Colonic mucosa (tissue), 4 donors: ENCODE measurements at regions not wholly inside any gene's neighbourhood (a gene's known extent, or its start where the extent isn't known, plus 50 kb on each side); places are given as distances from the start of the nearest gene placed in this dataset.

ENCODE experiments used
- DNase-seq: peaks from one replicate; pipeline ENCODE4 v3.0.0-alpha.2; 2020
- H3K27ac ChIP-seq: fragments of 200-600 bp; one replicate; pipeline ENCODE4 v1.8.0; 2021
- H3K27me3 ChIP-seq: fragments of 200-600 bp; one replicate; pipeline ENCODE4 v1.8.0; 2021
- H3K36me3 ChIP-seq: fragments of 200-600 bp; one replicate; pipeline ENCODE4 v1.8.0; 2021
- H3K4me1 ChIP-seq: fragments of 200-600 bp; one replicate; pipeline ENCODE4 v1.8.0; 2021; ENCODE audit warnings: mild to moderate bottlenecking
- H3K4me3 ChIP-seq: fragments of 200-600 bp; one replicate; pipeline ENCODE4 v1.8.0; 2021
- H3K9ac ChIP-seq, 2 donors: one replicate each; pipeline ENCODE4 v1.7.0; 2013; ENCODE audit warnings: control low read depth in 2 of 2, low read depth in 2 of 2, low read length in 2 of 2
- H3K9me3 ChIP-seq: fragments of 200-600 bp; one replicate; pipeline ENCODE4 v1.8.0; 2021
- CTCF ChIP-seq: fragments of 200-600 bp; IDR thresholded peaks from one replicate; pipeline ENCODE4 v1.8.0; 2022; ENCODE audit warnings: antibody characterized with exemption, mild to moderate bottlenecking
- intact Hi-C: fragments of 100-400 bp; cut with DNase I; formaldehyde crosslinking; loops from one replicate; pipeline ENCODE4 v1.14.1; 2022
- donor health status: healthy.
- donor health status: DM: no; HTN: no; CAD: no.
- donor health status: DM: no; HTN: no; CAD: no.

GRCh38 chr11:64428693-64429092 is 69.7 kb downstream of the RPS6KA4 start:
- H3K4me3 ChIP-seq = no peak overlapping the region
- no peak for TF ChIP-seq CTCF
- no peak for DNase-seq

GRCh38 chr11:64429970-64430369 is 71.0 kb downstream of the RPS6KA4 start:
- Histone ChIP-seq H3K9me3 (no peaks in the 10 kb centered on the region), H3K9ac (no peak overlapping the region), H3K27ac (no peak overlapping the region), H3K36me3 (no peaks in the 10 kb centered on the region), H3K4me3 (no peak overlapping the region), H3K27me3 (no peaks in the 10 kb centered on the region), H3K4me1 (no peaks in the 10 kb centered on the region)
- no peak for TF ChIP-seq CTCF
- no peak for DNase-seq
- intact Hi-C loops = no loop called here

More at GRCh38 chr11:64428693-64429092, 69.7 kb downstream of the RPS6KA4 start:
- intact Hi-C loops = no loop called here
- no peak overlapping the region for H3K27ac ChIP-seq
- no peaks in the 10 kb centered on the region for H3K36me3 ChIP-seq
- no peaks in the 10 kb centered on the region for H3K4me1 ChIP-seq
- H3K9ac ChIP-seq = no peak overlapping the region
- H3K27me3 ChIP-seq = no peaks in the 10 kb centered on the region
- no peaks in the 10 kb centered on the region for H3K9me3 ChIP-seq

- no peak for DNase-seq
- no peaks in the 10 kb centered on the region for H3K27me3 ChIP-seq
- no peak for TF ChIP-seq CTCF
- intact Hi-C loops = no loop called here
- H3K36me3 ChIP-seq = no peaks in the 10 kb centered on the region
- no peaks in the 10 kb centered on the region for H3K9me3 ChIP-seq
- H3K4me3 ChIP-seq = no peak overlapping the region
- no peak overlapping the region for H3K9ac ChIP-seq
- H3K4me1 ChIP-seq = no peaks in the 10 kb centered on the region
- H3K27ac ChIP-seq = no peak overlapping the region
These were observed 71.7 kb downstream of the RPS6KA4 start for GRCh38 chr11:64430645-64431044.

- intact Hi-C loops = no loop called here
- Histone ChIP-seq H3K27me3 (no peaks in the 10 kb centered on the region), H3K9me3 (no peaks in the 10 kb centered on the region), H3K27ac (no peak overlapping the region), H3K9ac (no peak overlapping the region), H3K36me3 (no peaks in the 10 kb centered on the region), H3K4me3 (no peak overlapping the region), H3K4me1 (no peaks in the 10 kb centered on the region)
- DNase-seq = no peak
- TF ChIP-seq CTCF = no peak
These were observed 77.0 kb downstream of the RPS6KA4 start for GRCh38 chr11:64436000-64436399.

GRCh38 chr11:64437426-64437825 is 78.5 kb downstream of the RPS6KA4 start:
- Histone ChIP-seq H3K4me1 (no peaks in the 10 kb centered on the region), H3K36me3 (no peaks in the 10 kb centered on the region), H3K27ac (no peak overlapping the region), H3K9me3 (no peaks in the 10 kb centered on the region), H3K9ac (no peak overlapping the region), H3K4me3 (no peak overlapping the region), H3K27me3 (no peaks in the 10 kb centered on the region)
- intact Hi-C loops = no loop called here
- TF ChIP-seq CTCF = no peak
- DNase-seq = no peak
